Neural cell (in vitro differentiated cells): ENCODE measurements at regions not wholly inside any gene's neighbourhood (a gene's known extent, or its start where the extent isn't known, plus 50 kb on each side); places are given as distances from the start of the nearest gene placed in this dataset.

Experiments
- H2AFZ ChIP-seq: fragments of 200-600, 300-800 bp; sonication (generic), shearing (Covaris generic); 2 replicates; pipeline ENCODE4 v1.6.0; 2014; ENCODE audit warnings: low read depth, mild to moderate bottlenecking, antibody characterized with exemption, low read length, moderate library complexity
- H3F3A ChIP-seq: fragments of 200-600 bp; shearing (Covaris generic); 2 replicates; pipeline ENCODE4 v1.6.1; 2016; ENCODE audit warnings: mild to moderate bottlenecking, moderate library complexity, mixed read lengths, antibody characterized with exemption, low read length; ENCODE audit not compliant: insufficient read depth, poor library complexity, severe bottlenecking
- H3K27ac ChIP-seq: fragments of 200-600, 300-800 bp; sonication (generic), shearing (Covaris generic); 2 replicates; pipeline ENCODE4 v1.5.1; 2014; ENCODE audit warnings: mild to moderate bottlenecking, low read length, moderate library complexity
- H3K27me3 ChIP-seq: fragments of 300-800, 200-600 bp; sonication (generic), shearing (Covaris generic); 2 replicates; pipeline ENCODE4 v1.6.0; 2014; ENCODE audit warnings: mild to moderate bottlenecking, low read depth, low read length, moderate library complexity; ENCODE audit not compliant: insufficient read depth
- H3K36me3 ChIP-seq: fragments of 300-800, 200-600 bp; sonication (generic), shearing (Covaris generic); 2 replicates; pipeline ENCODE4 v1.5.1; 2014; ENCODE audit warnings: mild to moderate bottlenecking, antibody characterized with exemption, low read length, moderate library complexity; ENCODE audit not compliant: insufficient read depth
- H3K4me2 ChIP-seq: fragments of 300-800, 200-600 bp; sonication (generic), shearing (Covaris generic); 2 replicates; pipeline ENCODE4 v1.6.0; 2014; ENCODE audit warnings: mild to moderate bottlenecking, low read length
- H3K4me3 ChIP-seq: fragments of 300-800, 200-600 bp; sonication (generic), shearing (Covaris generic); 2 replicates; pipeline ENCODE4 v1.5.1; 2014; ENCODE audit warnings: mild to moderate bottlenecking, low read length, moderate library complexity
- H3K79me2 ChIP-seq: fragments of 200-600 bp; shearing (Covaris generic); replicated peaks from 2 replicates; pipeline ENCODE4 v1.6.0; 2014; ENCODE audit warnings: mild to moderate bottlenecking, low read length, moderate library complexity; ENCODE audit not compliant: insufficient read depth
- H3K9ac ChIP-seq: fragments of 300-800, 200-600 bp; sonication (generic), shearing (Covaris generic); 2 replicates; pipeline ENCODE4 v1.6.1; 2016; ENCODE audit warnings: mild to moderate bottlenecking, low read length, mixed read lengths
- H3K9me2 ChIP-seq: fragments of 200-600 bp; shearing (Covaris generic); 2 replicates; pipeline ENCODE4 v1.6.1; 2016; ENCODE audit warnings: mild to moderate bottlenecking, low read length, mixed read lengths; ENCODE audit not compliant: insufficient read depth
- H3K9me3 ChIP-seq: fragments of 200-600, 300-800 bp; sonication (generic), shearing (Covaris generic); 2 replicates; pipeline ENCODE4 v1.6.1; 2016; ENCODE audit warnings: mild to moderate bottlenecking, mixed run types, low read length, moderate library complexity, mixed read lengths
- H4K20me1 ChIP-seq: fragments of 200-600 bp; shearing (Covaris generic); 2 replicates; pipeline ENCODE4 v1.6.1; 2016; ENCODE audit warnings: mild to moderate bottlenecking, mixed run types; ENCODE audit not compliant: insufficient read depth
- CTCF ChIP-seq: fragments of 450-650 bp; IDR thresholded peaks from 2 replicates; pipeline ENCODE4 v1.5.1; 2014; ENCODE audit warnings: antibody characterized with exemption, mild to moderate bottlenecking, moderate library complexity; ENCODE audit not compliant: poor library complexity, severe bottlenecking
- EP300 ChIP-seq: fragments of 450-650 bp; conservative IDR thresholded peaks from 2 replicates; pipeline ENCODE4 v1.6.1; 2014; ENCODE audit warnings: antibody characterized with exemption, mild to moderate bottlenecking, moderate library complexity; ENCODE audit not compliant: poor library complexity, severe bottlenecking
- EZH2 ChIP-seq: fragments of 200-600, 300-800 bp; shearing (Covaris generic), sonication (generic); IDR thresholded peaks from 2 replicates; pipeline ENCODE4 v1.6.1; 2014; ENCODE audit warnings: antibody characterized with exemption, low read length, borderline replicate concordance, mild to moderate bottlenecking; ENCODE audit not compliant: insufficient read depth, poor library complexity, severe bottlenecking
- RAD21 ChIP-seq: fragments of 450-650 bp; conservative IDR thresholded peaks from 2 replicates; pipeline ENCODE4 v1.6.1; 2014; ENCODE audit warnings: antibody characterized with exemption, mild to moderate bottlenecking, moderate library complexity
- REST ChIP-seq: IDR thresholded peaks from 2 replicates; pipeline ENCODE4 v1.6.1; 2012; ENCODE audit warnings: borderline replicate concordance
- SMC3 ChIP-seq: fragments of 450-650 bp; conservative IDR thresholded peaks from 2 replicates; pipeline ENCODE4 v1.6.1; 2014; ENCODE audit warnings: antibody characterized with exemption, mild to moderate bottlenecking, moderate library complexity; ENCODE audit not compliant: poor library complexity
- TAF1 ChIP-seq: IDR thresholded peaks from 2 replicates; pipeline ENCODE4 v1.6.1; 2012; ENCODE audit warnings: low read depth

- Histone ChIP-seq H3K27ac (no peak overlapping the region), H3K9me3 (no peaks in the 10 kb centered on the region), H3K4me3 (no peak overlapping the region), H3K9me2 (no peaks in the 10 kb centered on the region), H3K27me3 (no peaks in the 10 kb centered on the region), H3K4me2 (no peak overlapping the region), H4K20me1 (no peaks in the 10 kb centered on the region), H3F3A (no peaks in the 10 kb centered on the region), H3K36me3 (no peaks in the 10 kb centered on the region), H3K79me2 (no peaks in the 10 kb centered on the region), H2AFZ (no peak overlapping the region), H3K9ac (no peak overlapping the region)
- TF ChIP-seq CTCF (no peak), REST (no peak), SMC3 (no peak), TAF1 (no peak), RAD21 (no peak), EZH2 (no peak)
Measured at GRCh38 chr9:80561526-80561925, 989.8 kb downstream of the TLE4 start.

DNA sequence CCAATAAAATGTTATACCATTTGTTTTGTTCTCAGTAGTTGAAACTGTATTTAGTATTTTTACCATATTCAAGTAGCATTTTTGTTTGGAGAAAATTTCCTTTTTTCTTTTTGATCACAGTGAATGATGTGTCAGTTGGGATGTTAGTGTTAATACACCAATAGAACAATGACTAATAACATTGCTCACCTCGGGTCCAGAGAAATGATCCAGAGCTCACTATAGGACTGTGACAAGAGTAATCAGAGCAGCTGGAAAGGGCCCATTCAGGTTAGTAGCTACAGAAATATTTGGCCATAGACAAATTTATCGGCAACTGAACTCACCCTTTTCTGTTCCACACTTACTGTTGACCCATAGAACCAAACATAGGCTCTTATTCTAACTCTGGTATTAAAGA, 989.2 kb downstream of the TLE4 start:
- no peak overlapping the region for H2AFZ ChIP-seq
- H3K4me3 ChIP-seq, result no peak overlapping the region
- H3K9me2 ChIP-seq, result no peaks in the 10 kb centered on the region
- H3K4me2 ChIP-seq, result no peak overlapping the region
- TF ChIP-seq REST (no peak), EP300 (no peak), EZH2 (no peak), CTCF (no peak), TAF1 (no peak)
- H3K9me3 ChIP-seq, result no peaks in the 10 kb centered on the region
- no peaks in the 10 kb centered on the region for H3F3A ChIP-seq
- no peak overlapping the region for H3K9ac ChIP-seq
- H3K27me3 ChIP-seq, result no peaks in the 10 kb centered on the region
- no peaks in the 10 kb centered on the region for H3K36me3 ChIP-seq
- no peaks in the 10 kb centered on the region for H3K79me2 ChIP-seq
- no peak overlapping the region for H3K27ac ChIP-seq
- no peaks in the 10 kb centered on the region for H4K20me1 ChIP-seq
